ENCODE measurements at regions not wholly inside any gene's neighbourhood (a gene's known extent, or its start where the extent isn't known, plus 50 kb on each side); places are given as distances from the start of the nearest gene placed in this dataset.

GRCh38 chr2:216947055-216947454 is 87.2 kb upstream of the TNP1 start:
- TF ChIP-seq POLR2A (IDR thresholded peaks at IDR 0.05), result no peak
- no peak for TF ChIP-seq CTCF (IDR thresholded peaks at IDR 0.05)
- H3K27ac ChIP-seq, result no peak overlapping the region
- no peaks in the 10 kb centered on the region for H3K9me3 ChIP-seq
- WGBS, 2 donors, result 83 to 86% methylated on average over 4 of the region's 4 CpGs
- no peak for DNase-seq
- H3K4me3 ChIP-seq, result no peak overlapping the region
- no peaks in the 10 kb centered on the region for H3K4me1 ChIP-seq
- no peaks in the 10 kb centered on the region for H3K36me3 ChIP-seq (ENCODE audit: low read depth, missing control alignments)
- no peaks in the 10 kb centered on the region for H3K27me3 ChIP-seq
- intact Hi-C loops (cut with DNase I; ENCODE audit: low total_unique reads), result no loop called here

GRCh38 chr2:216944733-216945132 is 84.9 kb upstream of the TNP1 start:
- no peak for TF ChIP-seq CTCF (IDR thresholded peaks at IDR 0.05)
- no peak for TF ChIP-seq POLR2A (IDR thresholded peaks at IDR 0.05)
- Histone ChIP-seq H3K9me3 (no peaks in the 10 kb centered on the region), H3K4me1 (no peaks in the 10 kb centered on the region), H3K27me3 (no peaks in the 10 kb centered on the region), H3K36me3 (ENCODE audit: low read depth, missing control alignments) (no peaks in the 10 kb centered on the region), H3K27ac (no peak overlapping the region), H3K4me3 (no peak overlapping the region)
- no peak for DNase-seq
- 92 to 94% methylated on average over 4 of the region's 4 CpGs for WGBS, 2 donors
- intact Hi-C loops (cut with DNase I; ENCODE audit: low total_unique reads), result no loop called here

GRCh38 chr2:216943109-216943508 is 83.2 kb upstream of the TNP1 start:
- intact Hi-C loops (cut with DNase I; ENCODE audit: low total_unique reads), result no loop called here
- no peak overlapping the region for H3K4me3 ChIP-seq
- no peaks in the 10 kb centered on the region for H3K4me1 ChIP-seq
- WGBS, 2 donors, result 87 to 94% methylated on average over 2 of the region's 2 CpGs
- TF ChIP-seq CTCF (IDR thresholded peaks at IDR 0.05) (no peak), POLR2A (IDR thresholded peaks at IDR 0.05) (no peak)
- no peak for DNase-seq
- H3K27ac ChIP-seq, result no peak overlapping the region
- no peaks in the 10 kb centered on the region for H3K27me3 ChIP-seq
- no peaks in the 10 kb centered on the region for H3K9me3 ChIP-seq
- H3K36me3 ChIP-seq (ENCODE audit: low read depth, missing control alignments), result no peaks in the 10 kb centered on the region

GRCh38 chr2:216942465-216942864 is 82.6 kb upstream of the TNP1 start:
- H3K4me1 ChIP-seq, result no peaks in the 10 kb centered on the region
- no peaks in the 10 kb centered on the region for H3K9me3 ChIP-seq
- H3K27me3 ChIP-seq, result no peaks in the 10 kb centered on the region
- TF ChIP-seq CTCF (IDR thresholded peaks at IDR 0.05), result no peak
- no peak for TF ChIP-seq POLR2A (IDR thresholded peaks at IDR 0.05)
- intact Hi-C loops (cut with DNase I; ENCODE audit: low total_unique reads), result no loop called here
- WGBS, 2 donors, result 92 to 93% methylated on average over 3 of the region's 3 CpGs
- no peak overlapping the region for H3K4me3 ChIP-seq
- H3K36me3 ChIP-seq (ENCODE audit: low read depth, missing control alignments), result no peaks in the 10 kb centered on the region
- DNase-seq, result no peak
- H3K27ac ChIP-seq, result no peak overlapping the region

- Histone ChIP-seq H3K27ac (no peak overlapping the region), H3K36me3 (ENCODE audit: low read depth, missing control alignments) (no peaks in the 10 kb centered on the region), H3K4me1 (peaks cover 1% of the 10 kb centered on the region), H3K9me3 (no peaks in the 10 kb centered on the region), H3K27me3 (no peaks in the 10 kb centered on the region), H3K4me3 (no peak overlapping the region)
- 89 to 95% methylated on average over 5 of the region's 5 CpGs for WGBS, 2 donors
- intact Hi-C loops (cut with DNase I; ENCODE audit: low total_unique reads), result no loop called here
- no peak for DNase-seq
- TF ChIP-seq CTCF (IDR thresholded peaks at IDR 0.05), result no peak
- TF ChIP-seq POLR2A (IDR thresholded peaks at IDR 0.05), result no peak
Observed at GRCh38 chr2:216942016-216942415, 82.2 kb upstream of the TNP1 start.

All from testis (tissue), 2 donors.